Calu3 (cell line): ENCODE measurements at regions not wholly inside any gene's neighbourhood (a gene's known extent, or its start where the extent isn't known, plus 50 kb on each side); places are given as distances from the start of the nearest gene placed in this dataset.

Source experiments
- BruUV-seq: library from RNA; stranded (reverse); fragments of 400-500 nt; replicated peaks from 2 replicates; lab custom pipeline; 2021; lab: Mats Ljungman, UMichigan
- CTCF ChIA-PET: fragments of 300-600 bp; sonication (Branson Sonifier 250); formaldehyde crosslinking; loops from one replicate; lab custom pipeline; 2022; ENCODE audit warnings: antibody characterized with exemption; lab: Charles Lee
- DNase-seq: peaks from one replicate; pipeline ENCODE4 v3.0.0; 2022
- H3K27ac Mint-ChIP-seq: one replicate; pipeline ENCODE4 v1.8.0; 2022; ENCODE audit warnings: mixed read lengths; ENCODE audit not compliant: unreplicated experiment
- H3K27me3 Mint-ChIP-seq: one replicate; pipeline ENCODE4 v1.8.0; 2022; ENCODE audit warnings: mixed read lengths; ENCODE audit not compliant: unreplicated experiment
- H3K36me3 Mint-ChIP-seq: one replicate; pipeline ENCODE4 v1.8.0; 2022; ENCODE audit warnings: mild to moderate bottlenecking, moderate library complexity, mixed read lengths; ENCODE audit not compliant: insufficient read depth, unreplicated experiment
- H3K4me1 Mint-ChIP-seq: one replicate; pipeline ENCODE4 v1.8.0; 2022; ENCODE audit warnings: mild to moderate bottlenecking, low read depth, mixed read lengths; ENCODE audit not compliant: unreplicated experiment
- H3K4me3 Mint-ChIP-seq: one replicate; pipeline ENCODE4 v1.8.0; 2022; ENCODE audit warnings: mild to moderate bottlenecking, low read depth, moderate library complexity, mixed read lengths; ENCODE audit not compliant: unreplicated experiment
- H3K9me3 Mint-ChIP-seq: one replicate; pipeline ENCODE4 v1.8.0; 2022; ENCODE audit warnings: low read depth, mixed read lengths; ENCODE audit not compliant: unreplicated experiment
- CTCF ChIP-seq: fragments of 200-600 bp; IDR thresholded peaks from one replicate; pipeline ENCODE4 v1.8.0; 2022; ENCODE audit warnings: antibody characterized with exemption; ENCODE audit not compliant: unreplicated experiment
- intact Hi-C: fragments of 100-400 bp; cut with micrococcal nuclease; formaldehyde crosslinking; loops from one replicate; pipeline ENCODE4 v1.10.0; 2022; ENCODE audit not compliant: unreplicated experiment

- Mint-ChIP-seq H3K27ac (no peak overlapping the region), H3K4me1 (no peaks in the 10 kb centered on the region), H3K27me3 (no peaks in the 10 kb centered on the region), H3K4me3 (no peak overlapping the region), H3K9me3 (peaks cover 11% of the 10 kb centered on the region), H3K36me3 (no peaks in the 10 kb centered on the region)
- CTCF ChIA-PET, result no interaction called here
- TF ChIP-seq CTCF, result no peak
- BruUV-seq, result no TSS peak
- intact Hi-C loops, result no loop called here
- DNase-seq, result no peak
These were observed 150.9 kb upstream of the ZRANB2 start for GRCh38 chr1:71231751-71232150.

DNA sequence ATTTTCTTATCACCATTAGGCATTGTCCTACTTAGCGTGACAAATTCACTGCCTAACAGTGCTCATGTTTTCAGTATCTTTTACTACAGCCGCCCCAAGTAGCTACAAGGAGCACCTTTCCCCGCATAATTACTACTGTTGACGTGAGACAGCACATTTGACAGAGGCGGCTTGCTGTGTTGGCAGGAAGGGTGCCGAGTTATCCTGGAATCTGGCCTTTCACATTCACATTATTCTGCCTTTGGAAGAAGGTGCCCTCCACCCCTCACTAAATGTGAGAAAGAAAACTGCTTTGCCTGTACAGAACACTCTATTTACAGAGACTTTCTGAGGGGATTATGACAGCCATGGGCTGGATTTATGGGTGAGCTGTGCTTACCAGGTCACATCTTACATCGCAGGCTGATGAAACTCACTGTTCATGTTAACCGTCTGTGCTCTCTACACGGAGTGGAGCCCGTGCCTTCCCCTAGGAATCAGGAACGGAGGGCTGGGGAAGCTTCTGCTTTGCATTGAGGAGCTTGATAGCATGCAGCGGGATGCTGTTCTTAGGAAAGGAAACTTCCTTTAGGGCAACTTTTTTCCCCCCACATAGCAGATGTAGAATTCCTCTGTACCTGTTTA is 148.0 kb upstream of the ZRANB2 start:
- H3K36me3 Mint-ChIP-seq, result no peaks in the 10 kb centered on the region
- CTCF ChIA-PET, result no interaction called here
- H3K27ac Mint-ChIP-seq, result no peak overlapping the region
- no peak for TF ChIP-seq CTCF
- H3K9me3 Mint-ChIP-seq, result peaks cover 11% of the 10 kb centered on the region
- DNase-seq, result no peak
- H3K27me3 Mint-ChIP-seq, result no peaks in the 10 kb centered on the region
- intact Hi-C loops, result no loop called here
- no peaks in the 10 kb centered on the region for H3K4me1 Mint-ChIP-seq
- BruUV-seq, result no TSS peak
- no peak overlapping the region for H3K4me3 Mint-ChIP-seq

- H3K9me3 Mint-ChIP-seq, result peaks cover 14% of the 10 kb centered on the region
- no peak for DNase-seq
- H3K27me3 Mint-ChIP-seq, result no peaks in the 10 kb centered on the region
- BruUV-seq, result no TSS peak
- intact Hi-C loops, result no loop called here
- no peak overlapping the region for H3K27ac Mint-ChIP-seq
- H3K36me3 Mint-ChIP-seq, result no peaks in the 10 kb centered on the region
- no peak overlapping the region for H3K4me3 Mint-ChIP-seq
- TF ChIP-seq CTCF, result no peak
- CTCF ChIA-PET, result no interaction called here
- no peaks in the 10 kb centered on the region for H3K4me1 Mint-ChIP-seq
These were observed 147.4 kb upstream of the ZRANB2 start for GRCh38 chr1:71228241-71228640.

DNA sequence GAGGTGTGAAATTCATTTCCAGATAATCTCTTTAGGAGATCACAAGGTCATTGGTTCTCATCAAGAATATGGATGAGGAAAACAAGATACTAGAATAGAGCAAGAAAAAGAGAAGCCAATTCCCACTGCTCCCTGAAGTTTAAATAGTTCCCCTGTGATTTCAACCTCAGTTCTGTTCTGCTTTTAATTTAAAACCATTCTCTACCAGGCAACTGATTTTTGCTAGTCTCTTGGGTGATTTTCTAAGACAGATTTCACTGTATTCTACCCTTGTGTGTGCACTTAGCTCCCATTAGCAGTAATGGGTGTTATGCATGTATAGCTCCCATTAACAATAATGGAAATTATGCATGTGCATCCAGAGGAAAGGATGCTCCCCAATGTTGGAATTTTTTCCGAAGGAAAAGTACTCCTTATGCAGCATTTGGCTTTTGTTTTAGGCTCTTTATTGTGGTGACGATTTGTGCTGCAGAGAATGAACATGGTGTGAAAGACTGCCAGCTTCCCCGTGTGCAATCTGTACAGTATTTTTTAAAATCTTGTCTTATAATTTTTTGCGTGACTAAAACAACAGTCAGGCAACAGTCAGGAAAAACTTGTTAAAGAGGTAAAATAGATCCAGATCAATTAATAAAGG is 144.0 kb upstream of the ZRANB2 start:
- BruUV-seq, result no TSS peak
- H3K4me3 Mint-ChIP-seq, result no peak overlapping the region
- H3K27me3 Mint-ChIP-seq, result no peaks in the 10 kb centered on the region
- CTCF ChIA-PET, result interaction anchor here (0.7 kb wide), 1 partner anchor 10 kb away, joined by 3 read pairs; no protein-coding TSS in a partner anchor
- peaks cover 6% of the 10 kb centered on the region for H3K9me3 Mint-ChIP-seq
- H3K36me3 Mint-ChIP-seq, result no peaks in the 10 kb centered on the region
- H3K27ac Mint-ChIP-seq, result no peak overlapping the region
- no peak for TF ChIP-seq CTCF
- DNase-seq, result no peak
- no peaks in the 10 kb centered on the region for H3K4me1 Mint-ChIP-seq
- intact Hi-C loops, result no loop called here
